GM18951 (cell line): ENCODE measurements at regions not wholly inside any gene's neighbourhood (a gene's known extent, or its start where the extent isn't known, plus 50 kb on each side); places are given as distances from the start of the nearest gene placed in this dataset.
"Not testable (repeated sequence)": the region's sequence is repeated elsewhere in the genome, so short reads cannot be mapped to it uniquely, and the experiment has no call there.

Experiments used
- POLR2A ChIP-seq: IDR thresholded peaks from 4 replicates; pipeline ENCODE4 v1.6.1; 2011; ENCODE audit warnings: mild to moderate bottlenecking; ENCODE audit not compliant: insufficient read length, insufficient read depth; ENCODE audit errors: extremely low read depth
- in situ Hi-C: fragments of 300-500 bp; cut with MboI; formaldehyde crosslinking; loops from one replicate; pipeline ENCODE4 v1.12.0; 2022; ENCODE audit warnings: low sequenced_read_pairs, mixed read lengths, inconsistent platforms; ENCODE audit not compliant: unreplicated experiment

DNA sequence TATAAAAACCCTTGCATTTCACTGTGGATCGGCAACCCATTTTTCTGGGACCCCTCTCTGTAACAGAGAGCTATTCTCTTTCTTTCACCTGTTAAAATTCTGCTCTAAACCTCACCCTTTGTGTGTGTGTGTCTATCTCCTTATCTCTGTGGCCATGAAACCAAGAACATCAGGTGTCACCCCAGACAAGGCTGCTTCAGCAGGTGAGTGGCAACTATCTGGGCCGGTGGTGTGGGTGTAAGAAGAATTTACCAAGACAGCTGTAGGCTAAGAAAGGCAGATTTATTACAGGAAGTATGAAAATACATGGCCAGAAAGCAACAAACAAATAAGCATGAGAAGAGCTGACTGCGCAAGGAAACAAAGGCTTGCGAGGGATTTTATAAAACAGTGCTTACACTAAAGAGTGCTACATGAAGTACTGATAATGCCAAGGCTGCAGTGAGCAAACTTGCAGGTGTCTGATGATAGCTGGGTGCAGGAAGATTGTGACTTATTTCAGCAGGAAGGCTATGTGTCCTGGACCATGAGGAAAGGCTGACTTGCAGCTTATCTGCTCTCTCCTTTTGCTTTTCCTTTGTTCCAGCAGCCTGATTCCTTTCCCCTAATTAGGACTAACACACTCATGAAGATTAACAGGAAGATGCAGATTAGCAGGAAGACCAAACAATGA, 421.1 kb downstream of the PTH2R start:
- TF ChIP-seq POLR2A, result no peak
- in situ Hi-C loops, result no loop called here

DNA sequence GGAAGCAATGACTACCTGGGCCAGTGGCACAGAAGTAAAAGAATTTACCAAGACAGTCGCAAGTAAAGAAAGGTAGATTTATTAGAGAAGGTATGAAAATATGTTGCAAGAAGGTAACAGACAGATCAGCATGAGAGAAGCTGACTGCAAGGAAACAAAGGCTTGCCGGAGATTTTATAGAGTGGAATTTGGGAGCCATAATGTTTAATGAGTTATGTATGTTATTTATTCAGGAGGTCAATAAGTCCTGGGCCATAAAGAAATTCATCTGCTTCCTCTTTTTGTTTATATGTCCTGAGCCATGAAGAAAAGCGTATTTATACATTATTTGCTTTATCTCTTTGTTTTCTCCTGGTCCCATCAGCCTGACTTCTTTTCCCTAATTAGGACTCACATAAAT, 423.6 kb downstream of the PTH2R start:
- no peak for TF ChIP-seq POLR2A
- in situ Hi-C loops, result no loop called here

DNA sequence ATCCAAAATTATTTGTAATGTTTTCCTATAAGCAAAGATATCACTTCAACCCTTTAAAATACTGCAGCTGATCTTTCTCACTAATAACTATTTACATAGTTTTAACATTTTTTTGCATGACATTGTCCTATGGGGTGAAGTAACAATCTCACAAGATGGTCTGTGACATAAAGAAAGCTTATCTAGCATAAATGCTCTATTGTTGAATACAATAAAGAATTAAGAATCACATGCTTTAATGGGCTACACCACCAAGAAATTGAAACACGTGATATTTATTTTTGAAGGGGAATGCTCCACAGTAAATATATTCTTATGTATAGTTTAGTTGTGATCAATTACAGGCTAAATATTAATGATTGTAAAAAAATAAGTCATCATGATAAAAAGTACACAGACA, 441.1 kb downstream of the PTH2R start:
- in situ Hi-C loops, result no loop called here
- no peak for TF ChIP-seq POLR2A

DNA sequence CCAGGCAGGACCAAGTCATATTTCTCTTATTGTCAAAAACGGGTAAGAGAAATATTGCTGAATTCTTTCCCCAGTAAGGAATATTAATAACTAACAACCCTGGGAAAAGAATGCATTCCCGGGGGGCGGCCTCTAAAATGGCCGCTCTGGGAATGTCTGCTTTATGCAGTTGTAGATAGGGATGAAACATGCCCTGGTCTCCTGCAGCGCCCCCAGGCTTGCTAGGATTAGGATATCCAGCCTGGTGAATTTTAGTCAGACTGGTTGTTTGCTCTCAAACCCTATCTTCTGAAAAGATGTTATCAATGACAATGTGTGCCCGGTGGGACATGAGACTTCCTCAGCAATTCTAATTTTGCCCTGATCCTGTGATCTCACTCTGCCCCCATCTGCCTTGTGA, 448.1 kb downstream of the PTH2R start:
- no peak for TF ChIP-seq POLR2A
- in situ Hi-C loops, result no loop called here

DNA sequence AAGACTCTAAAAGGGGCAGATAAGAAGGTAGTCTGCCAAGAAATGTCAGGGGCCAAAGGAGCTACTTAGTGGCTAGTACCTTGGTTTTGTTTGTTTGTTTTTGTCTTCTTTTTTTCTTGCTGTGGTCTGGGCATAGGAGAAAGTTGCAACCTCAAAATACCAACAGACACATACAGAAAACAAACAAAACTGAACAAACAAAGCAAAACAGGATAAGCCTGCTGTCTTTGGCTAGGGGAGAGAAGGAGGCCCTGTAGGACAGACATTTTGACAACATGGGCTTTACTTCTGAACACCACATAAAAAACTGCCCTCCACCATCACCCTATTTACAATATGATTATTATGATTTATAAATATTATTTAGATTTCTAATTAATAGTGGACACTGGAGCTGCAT, 460.8 kb downstream of the PTH2R start:
- TF ChIP-seq POLR2A, result no peak

DNA sequence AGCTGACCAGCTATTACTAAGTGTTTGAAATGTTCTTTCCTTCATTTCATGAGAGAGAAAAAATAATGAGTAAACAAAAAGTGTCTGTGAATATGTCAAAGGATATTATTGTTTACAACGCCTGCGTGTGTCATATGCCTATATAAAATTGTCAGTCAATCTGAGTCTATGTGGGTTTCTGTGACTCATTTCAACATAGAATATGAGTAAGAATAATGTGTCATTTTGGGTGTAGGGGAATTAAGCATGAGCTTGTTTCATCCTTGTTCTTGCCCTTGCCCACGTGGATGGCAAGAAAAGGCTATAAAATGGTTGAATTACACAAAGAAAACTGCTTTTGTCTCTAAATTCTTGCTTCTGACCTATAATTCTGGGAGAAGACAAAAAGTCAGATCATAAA, 466.0 kb downstream of the PTH2R start:
- in situ Hi-C loops, result no loop called here
- TF ChIP-seq POLR2A, result no peak

More for the DNA sequence above, 460.8 kb downstream of the PTH2R start:
- in situ Hi-C loops, result no loop called here

DNA sequence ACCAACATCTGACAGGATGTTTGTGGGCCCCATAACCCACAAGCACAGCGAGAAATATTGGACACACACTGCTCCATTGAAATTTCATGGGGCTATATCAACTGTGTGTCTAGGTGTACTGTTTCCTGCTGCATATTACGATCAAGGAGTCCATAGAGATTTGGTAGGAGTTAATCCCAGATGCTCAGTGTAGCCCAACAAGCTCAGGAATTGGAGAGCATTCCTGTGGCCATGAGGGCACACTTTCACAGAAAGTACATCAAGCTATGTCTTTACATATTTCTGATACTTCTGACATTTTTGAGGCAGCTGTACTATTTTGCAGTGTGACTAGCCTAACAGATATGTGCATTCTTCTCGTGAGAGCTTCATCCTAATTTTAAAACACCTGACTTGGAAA, 473.1 kb downstream of the PTH2R start:
- in situ Hi-C loops, result no loop called here
- TF ChIP-seq POLR2A, result no peak

DNA sequence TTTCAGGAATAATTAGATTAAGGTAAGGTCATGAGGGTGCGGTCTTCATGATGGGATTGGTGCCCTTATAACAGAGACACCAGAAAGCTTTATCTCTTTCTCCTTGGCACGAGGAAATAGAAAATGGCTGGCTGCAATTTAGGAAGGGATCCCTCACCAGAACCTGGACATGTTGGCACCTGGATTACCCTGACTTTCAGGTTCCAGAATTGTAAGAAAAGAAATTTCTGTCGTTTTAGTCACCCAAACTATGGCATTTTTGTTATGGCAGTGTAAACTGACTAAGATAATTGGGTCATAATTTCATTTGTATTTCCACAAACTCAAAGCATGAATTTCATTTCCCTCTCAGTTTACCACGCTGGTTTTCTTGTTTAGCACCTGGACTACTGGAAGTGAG, 473.6 kb downstream of the PTH2R start:
- TF ChIP-seq POLR2A, result no peak

DNA sequence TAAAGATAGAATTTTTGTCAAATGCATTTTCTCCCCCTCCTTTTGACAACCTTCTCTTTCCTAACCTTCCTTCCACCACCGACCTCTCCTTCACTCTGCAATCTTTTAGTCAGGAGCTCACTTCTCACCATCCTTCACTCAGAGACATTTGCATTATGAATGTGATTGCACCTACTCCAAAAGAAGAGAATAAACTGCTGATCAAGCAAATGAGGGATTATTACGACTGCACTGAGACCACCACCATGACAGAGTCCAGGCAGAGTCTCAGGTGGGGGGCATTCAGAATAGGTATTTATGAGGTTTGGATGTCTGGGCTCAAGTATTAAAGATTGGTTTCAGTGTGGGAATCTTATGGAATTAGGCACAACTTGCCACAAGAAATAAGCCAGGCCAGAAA, 483.9 kb downstream of the PTH2R start:
- no peak for TF ChIP-seq POLR2A
- in situ Hi-C loops, result no loop called here

More for the DNA sequence above, 473.6 kb downstream of the PTH2R start:
- in situ Hi-C loops, result no loop called here

DNA sequence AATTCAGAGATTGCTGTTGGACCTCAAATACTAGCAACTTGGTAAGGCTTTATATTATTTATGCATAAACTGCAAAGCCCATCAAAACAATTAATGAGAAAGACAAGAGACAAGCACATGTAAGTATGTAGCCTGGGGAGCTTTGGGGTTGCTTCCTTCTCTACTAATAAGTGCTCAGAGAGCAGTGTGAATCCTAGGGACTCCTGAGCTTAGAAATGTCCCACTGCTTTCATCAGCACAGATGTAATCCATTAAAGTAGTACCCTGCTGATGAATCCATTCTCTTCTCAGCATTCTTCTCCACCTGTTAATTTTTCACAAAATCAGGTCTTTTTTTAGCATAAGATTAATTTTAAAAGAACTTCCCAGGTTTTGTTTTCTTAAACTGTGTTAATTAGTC, 485.6 kb downstream of the PTH2R start:
- in situ Hi-C loops, result no loop called here
- no peak for TF ChIP-seq POLR2A

DNA sequence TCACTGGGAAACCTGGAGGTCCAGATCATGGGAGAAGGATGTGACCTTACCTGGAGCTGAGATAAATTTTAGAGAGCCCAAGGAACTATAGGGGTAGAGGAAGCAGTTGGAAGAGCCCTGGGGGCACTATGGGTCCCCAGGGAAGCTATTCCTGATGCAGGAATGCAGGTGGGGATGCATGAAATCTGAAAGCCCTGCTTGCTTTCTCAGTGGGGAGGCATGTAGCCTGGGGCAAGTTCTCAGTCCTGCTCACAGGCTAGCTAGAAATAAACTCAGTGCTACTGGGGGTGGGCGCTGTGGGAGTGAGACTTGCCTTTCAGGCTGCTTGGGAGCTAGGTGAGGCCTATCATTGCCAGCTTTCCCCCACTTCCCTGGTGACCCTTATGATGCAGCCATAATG, 499.7 kb downstream of the PTH2R start:
- in situ Hi-C loops, result no loop called here
- no peak for TF ChIP-seq POLR2A

DNA sequence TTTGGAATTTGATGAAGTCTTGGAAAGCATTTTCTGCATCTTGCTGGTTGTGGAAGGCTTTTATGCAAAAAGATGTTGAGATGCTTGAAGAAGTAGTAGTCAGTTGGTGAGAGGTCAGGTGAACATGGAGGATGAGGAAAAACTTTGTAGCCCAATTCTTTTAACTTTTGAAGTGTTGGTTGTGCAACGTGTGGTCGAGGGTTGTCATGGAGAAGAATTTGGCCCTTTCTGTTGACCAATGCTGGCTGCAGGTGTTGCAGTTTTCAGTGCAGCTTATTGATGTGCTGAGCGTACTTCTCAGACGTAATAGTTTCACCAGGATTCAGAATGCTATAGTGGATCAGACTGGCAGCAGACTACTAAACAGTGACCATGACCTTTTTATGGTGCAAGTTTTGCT, 508.4 kb upstream of the MAP2 start:
- no peak for TF ChIP-seq POLR2A
- in situ Hi-C loops, result no loop called here

DNA sequence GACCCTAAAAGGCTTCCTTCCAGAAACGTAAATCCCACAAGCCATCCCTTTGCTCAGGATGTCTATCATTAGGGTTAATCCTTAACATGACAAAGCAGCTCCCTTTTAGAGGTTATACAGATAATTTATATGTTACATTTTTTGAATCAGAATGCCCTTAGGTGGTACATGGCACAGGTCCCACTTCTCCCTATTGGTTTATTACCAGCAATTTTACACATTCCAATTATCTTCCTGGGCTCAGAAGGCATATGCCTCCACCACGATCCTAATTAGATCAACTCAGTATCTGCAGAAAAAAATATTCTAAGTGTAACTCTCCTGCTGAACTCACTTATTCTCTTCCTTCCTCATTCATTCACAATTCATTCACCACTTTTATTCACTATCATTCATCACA, 507.0 kb upstream of the MAP2 start:
- in situ Hi-C loops, result no loop called here
- no peak for TF ChIP-seq POLR2A

DNA sequence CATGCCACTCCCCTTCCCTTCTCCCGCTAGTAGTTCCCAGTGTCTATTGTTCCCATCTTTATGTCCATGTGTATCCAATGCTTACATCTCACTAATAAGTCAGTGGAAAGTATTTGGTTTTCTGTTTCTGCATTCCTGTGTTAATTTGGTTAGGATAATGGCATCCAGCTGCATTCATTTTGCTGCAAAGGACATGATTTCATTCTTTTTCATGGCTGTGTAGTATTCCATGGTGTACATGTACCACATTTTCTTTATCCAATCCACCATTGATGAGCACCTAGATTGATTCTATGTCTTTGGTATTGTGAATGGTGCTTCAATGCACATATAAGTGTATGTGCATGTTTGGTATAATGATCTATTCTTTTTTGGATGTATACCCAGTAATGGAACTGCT, 502.5 kb upstream of the MAP2 start:
- in situ Hi-C loops, result not testable (repeated sequence)

DNA sequence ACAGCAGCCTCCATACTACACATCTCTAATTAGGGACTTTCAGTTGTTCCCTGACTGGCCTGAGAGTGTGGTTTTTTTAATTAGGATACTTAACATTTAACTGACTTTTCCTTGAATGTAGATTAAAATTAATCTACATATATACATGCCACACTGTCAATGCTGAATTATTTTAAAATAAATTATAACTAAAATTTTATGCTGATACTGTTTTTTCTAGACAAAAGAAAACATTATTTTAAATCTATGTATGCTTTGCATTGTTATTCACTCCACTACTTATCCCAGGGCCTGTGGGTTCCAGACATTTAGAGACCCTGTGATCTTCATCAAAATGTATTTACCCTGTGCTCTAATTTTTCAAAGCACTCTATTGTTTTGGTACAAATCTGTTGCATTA, 496.0 kb upstream of the MAP2 start:
- in situ Hi-C loops, result no loop called here
- TF ChIP-seq POLR2A, result no peak
